ENCODE measurements at regions not wholly inside any gene's neighbourhood (a gene's known extent, or its start where the extent isn't known, plus 50 kb on each side); places are given as distances from the start of the nearest gene placed in this dataset.
"Not testable (repeated sequence)": the region's sequence is repeated elsewhere in the genome, so short reads cannot be mapped to it uniquely, and the experiment has no call there.

DNA sequence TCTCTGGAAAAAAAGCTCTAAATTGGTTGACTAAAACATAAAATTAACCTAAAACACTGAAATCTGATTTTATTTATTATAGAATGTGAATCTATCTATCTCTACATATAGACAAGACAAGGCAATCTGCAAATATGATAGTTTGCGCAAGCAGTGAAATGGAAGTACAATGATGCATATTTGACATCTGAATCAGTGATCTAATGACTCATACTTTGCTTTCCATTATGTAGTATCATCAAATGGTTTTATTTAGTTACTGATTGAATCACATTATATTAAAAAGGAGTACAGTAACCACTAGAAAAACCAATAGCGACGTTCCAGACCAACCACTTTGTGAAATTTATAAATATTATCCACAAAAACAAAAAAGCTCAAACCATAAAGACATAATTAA is 1969.3 kb downstream of the PCDH7 start:
- DNase-seq = no peak

DNA sequence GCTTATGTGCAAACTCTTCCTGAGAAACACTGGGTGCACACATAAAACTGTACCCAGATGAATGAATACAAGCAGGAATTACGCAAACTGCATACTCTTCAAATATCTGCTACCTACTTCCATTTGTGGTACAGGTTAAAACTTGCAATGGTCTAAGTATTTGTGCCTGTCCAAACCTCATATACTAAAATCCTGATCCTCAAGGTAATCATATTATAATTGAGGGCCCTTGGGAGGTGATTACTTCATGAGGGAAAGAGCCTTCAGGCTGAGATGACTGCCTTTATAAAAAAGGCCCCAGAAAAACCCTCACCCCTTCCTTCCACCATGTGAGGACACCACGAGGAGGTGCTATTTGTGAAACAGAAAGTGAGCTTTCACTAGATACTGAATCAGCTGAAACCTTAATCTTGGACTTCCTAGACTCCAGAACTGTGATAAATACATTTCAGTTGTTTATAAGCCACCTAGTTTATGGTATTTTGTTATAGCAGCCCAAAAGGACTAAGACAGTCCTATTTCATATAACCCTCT is 1977.2 kb downstream of the PCDH7 start:
- DNase-seq = no peak

DNA sequence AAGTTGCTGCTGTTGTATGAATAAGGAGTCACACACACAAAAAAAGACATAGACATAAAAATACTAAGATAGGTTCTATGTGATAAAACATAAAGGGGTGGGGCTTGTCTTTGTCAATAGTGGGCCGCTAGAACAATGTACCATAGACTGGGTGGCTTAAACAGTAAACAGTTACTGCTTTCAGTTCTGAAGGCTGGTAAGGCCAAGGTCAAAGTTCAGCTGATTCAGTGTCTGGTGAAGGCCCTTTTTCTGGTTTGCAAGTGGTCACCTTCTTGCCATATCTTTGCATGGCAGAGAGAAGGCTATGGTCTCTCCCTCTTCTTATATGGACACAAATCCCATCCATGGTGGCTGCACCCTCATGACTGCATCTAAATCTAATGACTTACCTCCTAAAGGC is 1980.7 kb downstream of the PCDH7 start:
- DNase-seq = no peak

DNA sequence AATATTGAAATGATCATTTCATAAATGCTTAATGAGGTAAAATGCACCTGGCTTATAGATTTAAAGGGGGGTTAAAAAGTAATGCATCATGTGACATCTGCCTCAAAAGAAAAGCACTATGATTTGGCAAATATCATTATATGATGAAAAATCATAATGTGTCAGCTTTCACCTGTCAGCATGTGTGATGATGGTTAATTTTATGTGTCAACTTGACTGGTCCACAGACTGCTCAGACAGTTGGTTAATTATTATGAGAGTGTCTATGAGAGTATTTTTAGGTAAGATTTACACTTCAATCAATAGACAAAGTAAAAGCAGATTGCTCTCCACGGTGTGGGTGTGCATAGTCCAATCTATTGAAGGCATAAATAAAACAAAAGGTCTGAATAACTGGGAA is 1986.7 kb downstream of the PCDH7 start:
- DNase-seq = peak; percentile 16

DNA sequence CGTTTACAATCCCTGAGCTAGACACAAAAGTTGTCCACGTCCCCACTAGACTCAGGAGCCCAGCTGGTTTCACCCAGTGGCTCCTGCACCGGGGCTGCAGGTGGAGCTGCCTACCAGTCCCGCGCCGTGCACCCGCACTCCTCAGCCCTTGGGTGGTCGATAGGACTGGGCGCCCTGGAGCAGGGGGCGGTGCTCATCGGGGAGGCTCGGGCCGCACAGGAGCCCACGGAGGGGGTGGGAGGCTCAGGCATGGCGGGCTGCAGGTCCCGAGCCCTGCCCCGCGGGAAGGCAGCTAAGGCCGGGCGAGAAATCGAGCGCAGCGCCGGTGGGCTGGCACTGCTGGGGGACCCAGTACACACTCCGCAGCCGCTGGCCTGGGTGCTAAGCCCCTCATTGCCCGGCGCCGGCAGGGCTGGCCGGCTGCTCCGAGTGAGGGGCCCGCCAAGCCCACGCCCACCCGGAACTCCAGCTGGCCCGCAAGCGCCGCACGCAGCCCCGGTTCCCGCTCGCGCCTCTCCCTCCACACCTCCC is 1996.0 kb downstream of the PCDH7 start:
- not testable (repeated sequence) for DNase-seq

DNA sequence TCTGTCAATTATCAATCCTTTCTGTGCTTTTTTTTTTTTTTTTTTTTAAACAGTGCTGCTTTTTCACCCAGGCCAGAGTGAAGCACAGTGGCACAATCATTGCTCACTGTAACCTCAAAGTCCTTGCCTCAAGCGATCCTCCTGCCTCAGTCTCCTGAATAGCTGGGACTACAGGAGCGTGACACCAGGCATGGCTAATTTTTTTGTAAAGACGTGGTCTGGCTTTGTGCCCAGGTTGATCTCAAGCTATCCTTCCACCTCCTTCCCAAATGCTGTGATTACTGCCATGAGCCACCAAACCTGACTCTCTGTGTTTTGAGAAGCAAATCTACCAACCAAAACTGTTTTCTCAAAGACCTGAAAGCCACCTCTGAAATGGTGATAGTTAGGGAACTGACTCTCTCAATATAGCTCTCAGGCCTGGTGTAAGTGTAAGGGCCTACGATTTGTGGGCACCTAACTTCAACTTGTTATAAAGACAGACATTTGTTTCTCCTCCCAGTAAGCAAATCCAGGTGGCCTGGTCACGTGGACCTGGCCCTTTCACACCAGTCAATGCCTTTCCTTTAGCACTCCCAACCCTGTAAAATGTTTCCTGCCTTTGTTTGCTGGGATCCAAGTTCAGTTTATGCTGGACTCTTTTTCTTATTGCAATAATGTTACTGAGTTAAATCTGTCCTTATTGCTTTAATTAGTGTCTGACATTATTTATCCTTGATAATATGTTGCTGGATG is 2015.9 kb downstream of the PCDH7 start:
- no peak for DNase-seq

DNA sequence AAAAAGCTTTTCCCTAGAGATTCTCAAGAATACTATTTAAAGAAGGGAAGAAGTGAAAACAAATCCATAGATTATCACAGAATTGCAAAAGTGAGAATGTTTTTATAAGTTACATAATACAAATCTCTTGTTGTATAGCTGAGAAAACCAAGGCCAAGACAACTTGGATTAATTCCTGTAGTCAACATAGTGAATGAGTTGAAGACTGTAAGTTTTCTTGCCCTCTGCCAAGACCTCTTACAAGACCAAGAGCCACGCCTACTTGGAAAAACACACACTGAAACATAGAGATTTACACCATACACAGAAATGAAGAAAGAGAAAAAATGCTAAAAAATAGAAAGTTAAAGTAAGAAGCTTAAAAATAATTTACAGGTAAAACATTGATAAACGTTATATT is 2024.0 kb downstream of the PCDH7 start:
- DNase-seq = no peak

DNA sequence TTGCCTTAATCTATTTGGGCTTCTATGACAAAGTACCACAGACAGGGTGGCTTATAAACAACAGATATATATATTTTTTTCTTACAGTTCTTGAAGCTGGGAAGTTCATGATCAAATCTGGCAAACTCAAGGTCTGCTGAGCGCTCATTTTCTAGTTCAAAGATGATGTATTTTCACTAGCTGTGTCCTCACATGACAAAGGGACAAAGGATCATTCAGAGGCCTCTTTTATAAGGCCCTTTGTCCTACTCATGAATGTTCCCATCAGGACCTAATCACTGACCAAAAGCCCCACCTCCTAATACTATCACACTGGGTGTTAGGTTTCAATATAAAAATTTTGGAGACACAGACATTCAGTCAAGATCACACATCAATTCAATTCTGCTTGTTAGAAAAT is 2025.2 kb downstream of the PCDH7 start:
- DNase-seq = no peak

DNA sequence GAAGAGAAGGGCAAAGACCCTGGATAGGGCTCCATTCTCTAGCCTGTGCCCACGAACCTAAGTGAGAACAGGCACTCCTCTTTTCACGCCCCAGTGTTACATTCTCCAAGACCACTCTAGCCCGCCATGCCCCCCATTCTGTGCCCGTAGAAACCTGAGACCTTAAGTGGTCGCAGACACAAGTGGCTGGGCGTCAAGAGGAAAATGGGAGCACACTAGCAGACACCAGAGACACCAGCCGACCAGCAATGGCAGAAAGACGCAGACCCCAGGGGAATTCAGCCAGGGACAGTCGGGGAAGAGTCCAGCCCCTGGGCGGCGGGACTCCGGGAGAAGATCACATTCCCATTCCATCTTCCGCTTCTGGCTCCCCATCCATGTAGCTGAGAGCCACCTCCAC is 2027.9 kb downstream of the PCDH7 start:
- DNase-seq = no peak

DNA sequence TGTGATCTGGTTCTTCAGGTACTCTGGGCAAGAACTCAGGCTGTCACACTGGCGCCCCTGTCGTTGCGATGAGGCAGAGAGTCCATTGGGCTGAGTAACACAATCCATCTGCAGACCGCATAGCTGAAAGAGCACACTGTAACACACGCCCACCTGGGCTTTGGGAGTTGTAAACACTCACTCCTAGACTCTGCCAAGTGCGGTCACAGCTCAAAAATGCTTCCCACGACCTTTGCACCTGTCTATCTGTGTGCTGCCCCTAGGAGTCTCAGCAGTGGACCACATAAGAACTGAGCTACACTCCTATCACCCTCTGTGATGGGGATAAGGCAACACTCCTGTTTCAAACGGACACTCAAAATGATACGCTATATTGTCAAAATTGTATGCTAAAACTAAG is 2028.3 kb downstream of the PCDH7 start:
- DNase-seq = no peak

DNA sequence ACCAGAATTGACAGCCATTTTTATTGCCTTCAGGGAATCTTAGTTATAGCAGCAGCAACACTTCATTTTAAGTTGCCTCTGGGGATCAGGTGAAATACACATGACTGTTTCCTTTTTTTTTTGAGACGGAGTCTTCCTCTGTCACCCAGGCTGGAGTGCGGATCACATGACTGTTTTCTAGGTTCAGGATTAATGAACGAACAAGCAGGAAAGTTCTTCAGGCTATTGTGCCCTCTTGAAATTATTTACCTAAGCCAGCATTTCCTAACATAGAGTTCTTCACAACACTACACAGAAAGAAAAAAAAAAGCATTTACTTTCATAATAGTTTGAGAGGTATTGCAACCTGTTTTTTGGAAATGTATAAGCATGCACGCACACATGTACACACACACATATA is 2032.8 kb downstream of the PCDH7 start:
- no peak for DNase-seq

DNA sequence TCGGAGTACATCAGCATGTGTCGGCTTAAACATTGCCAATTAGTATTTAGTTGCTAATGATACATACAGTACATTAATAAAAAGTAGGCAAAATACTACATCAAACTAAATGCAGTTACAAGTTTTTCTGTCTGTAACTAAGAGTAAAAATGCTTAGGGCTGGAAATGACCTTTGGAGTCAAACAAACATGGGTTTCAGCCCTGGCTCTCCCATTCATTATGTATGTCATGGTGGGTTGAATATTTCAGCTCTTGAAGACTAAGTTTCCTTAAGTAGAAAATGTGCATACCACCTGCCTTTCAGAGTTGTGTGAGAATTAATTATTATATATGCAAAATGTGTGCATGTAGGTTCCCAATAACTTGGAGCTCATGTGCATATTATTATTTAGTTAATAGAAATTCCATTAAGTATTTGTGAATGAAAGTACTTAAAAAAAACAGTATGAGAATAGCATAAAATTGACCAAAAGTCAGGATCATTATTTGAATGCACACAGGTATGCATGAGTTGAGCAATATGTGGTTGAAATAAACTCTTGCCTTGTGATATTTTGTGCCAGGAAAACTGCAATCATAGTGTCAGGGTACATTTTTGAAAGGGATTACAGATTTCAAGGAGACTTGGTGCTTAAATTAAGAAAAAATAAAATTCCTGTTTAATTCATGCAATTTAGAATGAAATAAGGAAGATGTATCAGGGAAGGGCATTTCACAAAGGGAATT is 2048.7 kb downstream of the PCDH7 start:
- no peak for DNase-seq

DNA sequence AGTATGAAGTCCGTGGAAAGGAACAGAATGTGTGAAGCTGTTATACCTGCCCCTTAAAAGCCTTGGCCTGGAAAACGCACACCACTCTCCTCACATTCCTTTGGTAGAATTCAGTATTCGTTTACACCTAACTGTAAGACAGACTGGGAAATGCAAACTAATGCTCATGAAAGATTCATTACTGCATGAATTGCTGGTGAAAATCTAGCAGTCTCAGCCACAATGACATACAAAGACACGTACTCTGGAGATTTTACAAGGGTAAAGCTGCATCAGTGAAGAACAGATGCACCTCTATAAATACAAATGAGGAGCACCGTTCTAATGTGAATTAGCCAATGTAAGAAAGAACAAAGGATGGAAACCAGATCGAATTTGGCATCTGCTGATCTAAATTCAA is 2051.3 kb downstream of the PCDH7 start:
- DNase-seq = no peak

DNA sequence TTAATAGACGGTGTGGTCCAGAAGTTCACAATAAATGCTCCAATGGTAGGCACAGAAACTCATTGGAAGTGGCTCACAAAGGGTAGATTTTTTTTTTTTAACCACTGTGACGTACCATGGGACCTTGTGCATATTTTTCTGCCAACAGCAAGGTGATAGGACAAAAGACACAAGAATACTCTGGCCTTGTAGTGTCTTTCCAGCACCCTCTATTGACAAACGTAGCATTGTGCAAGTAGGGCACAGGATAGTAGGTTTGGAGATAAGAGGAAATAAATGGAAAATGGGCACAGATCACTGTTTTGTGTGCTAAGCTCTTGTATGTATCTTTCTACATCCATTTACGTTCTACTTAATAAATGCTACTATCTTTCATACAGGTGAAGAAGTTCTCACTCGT is 2054.9 kb downstream of the PCDH7 start:
- no peak for DNase-seq

DNA sequence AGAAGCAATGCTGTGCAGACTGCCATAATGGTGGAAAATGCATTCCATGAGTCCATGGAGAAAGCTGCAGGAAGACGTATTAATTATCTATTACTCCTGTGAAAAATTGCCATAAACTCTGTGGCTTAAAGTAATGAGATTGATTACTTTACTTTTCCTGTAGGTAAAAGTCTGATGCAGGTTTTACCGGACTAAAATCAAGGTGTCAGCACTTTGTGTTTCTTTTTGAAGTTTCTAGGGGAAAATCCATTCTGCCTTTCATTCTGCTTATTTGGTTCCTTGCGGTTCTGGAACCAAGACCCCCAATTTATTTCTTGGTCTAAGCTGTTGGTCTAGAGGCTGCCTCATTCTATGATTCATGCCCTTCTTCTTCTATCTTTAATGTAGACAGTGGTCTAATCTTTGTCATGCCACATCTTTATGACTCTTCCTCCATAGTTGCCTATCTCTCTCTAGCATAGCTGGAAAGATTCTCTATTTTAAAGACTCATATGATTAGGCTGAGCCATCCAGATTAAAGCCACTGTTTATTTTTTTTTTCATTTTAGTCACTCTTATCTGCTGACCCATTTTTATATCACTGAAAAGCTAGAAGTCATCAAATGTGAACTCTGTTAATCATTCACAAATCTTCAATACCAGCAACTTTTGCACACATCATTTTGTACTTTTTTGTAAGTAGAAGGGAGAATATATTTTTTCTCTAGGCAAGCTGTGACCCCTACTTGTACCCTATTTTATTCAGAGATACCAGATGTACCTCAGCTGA is 2056.4 kb downstream of the PCDH7 start:
- DNase-seq = no peak

DNA sequence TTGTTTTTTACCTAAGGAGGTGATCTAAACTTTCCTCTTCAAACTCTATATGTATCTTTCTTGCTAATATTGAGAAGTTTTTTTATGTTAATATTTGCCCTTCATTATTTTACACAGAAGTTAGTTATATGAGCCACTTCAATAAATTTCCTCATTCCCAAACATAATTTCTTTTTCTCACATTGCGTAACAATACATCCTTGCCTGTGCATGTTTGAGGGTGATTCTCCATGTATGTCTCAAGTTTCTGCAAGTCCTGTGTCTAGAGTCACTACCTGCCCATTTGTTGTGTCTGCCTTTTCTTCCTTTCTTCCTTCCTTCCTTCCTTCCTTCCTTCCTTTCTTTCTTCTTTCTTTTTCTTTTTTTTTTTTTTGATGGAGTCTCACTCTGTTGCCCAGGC is 2057.9 kb downstream of the PCDH7 start:
- no peak for DNase-seq

DNA sequence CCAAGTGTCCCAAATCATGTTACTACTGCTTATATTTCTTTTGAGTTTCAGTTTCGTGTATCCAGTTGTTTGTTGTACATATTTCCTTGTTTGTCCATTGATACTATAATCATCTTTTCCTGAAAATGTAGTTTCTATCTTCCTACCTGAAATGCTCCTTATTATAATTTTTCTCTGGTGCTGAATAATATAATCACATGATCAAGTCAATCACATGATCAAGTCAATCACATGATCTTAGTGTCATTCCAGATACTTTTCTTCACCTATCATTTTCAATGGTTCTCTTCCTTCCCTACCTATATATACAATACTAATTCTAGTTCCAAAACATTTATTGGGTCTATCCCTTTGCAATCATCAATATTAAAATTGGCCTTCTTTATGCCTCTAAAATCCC is 2058.8 kb downstream of the PCDH7 start:
- no peak for DNase-seq

DNA sequence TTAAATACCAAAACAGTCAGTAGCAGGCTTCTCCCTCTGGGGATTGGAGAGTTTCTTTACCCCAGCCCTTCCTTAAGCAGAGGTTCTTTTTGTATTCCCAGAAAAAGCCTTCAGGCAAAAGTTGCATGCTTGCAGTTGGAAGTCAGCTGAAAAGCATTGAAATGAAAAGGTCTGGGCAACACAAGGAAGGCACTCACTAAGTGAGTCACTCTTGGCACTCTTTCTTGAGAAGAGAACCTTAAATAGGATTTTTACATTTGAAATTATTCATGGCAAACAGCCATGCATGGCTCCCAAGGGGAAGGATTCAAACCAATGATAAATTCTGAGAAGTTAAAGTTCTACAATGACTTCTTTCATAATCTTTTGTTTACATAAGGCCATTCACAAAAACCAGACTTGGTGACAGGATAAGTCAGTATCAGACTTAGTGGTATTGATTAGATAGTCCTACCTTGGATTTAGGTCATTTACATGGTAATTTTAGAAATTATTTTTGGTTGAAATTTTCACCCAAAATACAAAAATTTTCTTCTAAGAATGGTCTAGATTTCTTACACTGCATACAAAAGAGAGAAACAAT is 2068.9 kb downstream of the PCDH7 start:
- no peak for DNase-seq

DNA sequence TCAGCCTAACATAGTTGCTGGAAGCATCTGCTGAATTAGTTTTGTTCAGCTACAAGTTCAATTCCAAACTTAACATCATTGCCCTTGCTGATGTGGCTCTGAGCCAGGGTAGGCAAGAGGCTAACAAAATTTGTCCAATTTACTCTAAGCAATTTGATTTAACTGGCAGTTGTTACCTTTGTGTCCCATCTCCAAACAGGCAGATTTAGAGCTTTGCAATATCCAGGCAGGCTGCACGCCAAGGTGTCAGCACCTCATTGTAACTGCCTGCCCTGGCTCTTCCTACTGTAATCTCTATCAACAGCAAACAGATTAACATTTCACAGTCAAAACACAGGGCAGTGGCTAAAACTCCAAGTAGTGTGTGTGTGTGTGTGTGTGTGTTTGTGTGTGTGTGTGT is 2070.6 kb downstream of the PCDH7 start:
- DNase-seq = no peak

DNA sequence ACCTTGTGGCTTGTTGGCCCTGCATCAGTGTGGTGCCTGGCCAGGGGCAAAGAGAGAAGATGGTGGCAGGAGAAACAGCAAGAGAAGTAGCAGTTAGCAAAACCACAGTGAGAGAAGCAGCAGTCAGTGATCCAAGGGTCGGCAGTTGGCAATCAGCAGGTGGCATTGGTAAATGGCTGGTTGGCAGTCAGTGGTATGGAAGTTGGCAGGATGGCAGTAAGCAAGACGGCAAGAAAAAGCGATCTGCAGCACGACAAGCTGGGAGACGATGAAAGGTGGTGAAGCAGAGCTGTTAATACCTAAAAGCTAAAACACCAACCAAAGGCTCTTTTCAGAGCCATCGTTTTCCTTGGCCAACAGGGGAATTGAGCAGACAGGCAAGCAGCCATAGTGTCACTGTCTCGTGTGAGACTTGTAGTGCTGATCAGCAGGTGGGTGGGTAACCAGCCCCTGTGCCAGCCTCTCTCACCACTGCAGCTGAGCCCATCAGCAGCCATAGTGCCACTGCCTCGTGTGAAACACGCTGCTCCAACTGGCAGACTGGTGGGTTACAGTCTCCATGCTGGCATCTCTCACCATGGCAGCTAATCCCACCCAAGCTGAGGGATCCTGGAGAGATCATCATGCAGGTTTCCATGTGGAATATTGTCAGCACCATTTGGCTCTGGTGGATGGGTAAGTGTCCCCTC is 2078.4 kb downstream of the PCDH7 start:
- no peak for DNase-seq

DNA sequence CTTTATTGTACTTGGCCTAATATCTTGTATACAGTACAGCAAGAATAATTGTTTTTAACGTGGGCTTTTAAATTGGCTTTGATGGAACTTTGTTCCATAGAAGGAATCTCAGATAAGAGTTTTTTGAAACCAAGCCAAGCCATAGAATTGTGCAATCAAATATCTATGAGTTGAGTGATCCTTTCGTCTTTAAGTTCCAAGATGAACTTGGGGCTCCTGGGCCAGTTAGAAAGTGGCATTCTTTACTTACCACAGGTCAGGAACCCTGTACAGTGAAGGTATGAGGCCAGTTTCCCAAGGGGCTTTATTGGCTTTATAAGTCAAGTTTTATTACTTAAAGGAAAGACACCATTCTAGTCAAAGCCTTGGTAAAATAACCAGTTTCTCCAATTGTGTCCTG is 2104.2 kb downstream of the PCDH7 start:
- DNase-seq = no peak

DNA sequence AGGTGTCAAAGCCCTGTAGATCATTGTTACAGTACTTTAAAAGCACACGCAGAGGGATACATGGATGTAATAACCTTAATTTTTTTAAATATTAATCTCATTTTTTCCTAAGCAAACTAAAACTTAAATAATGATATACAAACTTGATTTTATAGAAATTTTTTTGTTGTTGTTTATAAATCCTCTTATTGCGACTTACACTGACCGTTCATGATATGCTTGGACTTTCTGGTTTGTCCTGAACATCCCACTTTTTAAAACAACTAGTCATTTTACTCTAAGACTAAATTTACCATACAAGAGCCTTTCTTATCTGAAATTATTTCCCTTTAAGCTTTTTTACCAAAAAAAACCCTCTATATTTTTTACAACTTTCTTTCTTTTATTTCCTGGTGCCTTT is 2106.0 kb downstream of the PCDH7 start:
- no peak for DNase-seq

DNA sequence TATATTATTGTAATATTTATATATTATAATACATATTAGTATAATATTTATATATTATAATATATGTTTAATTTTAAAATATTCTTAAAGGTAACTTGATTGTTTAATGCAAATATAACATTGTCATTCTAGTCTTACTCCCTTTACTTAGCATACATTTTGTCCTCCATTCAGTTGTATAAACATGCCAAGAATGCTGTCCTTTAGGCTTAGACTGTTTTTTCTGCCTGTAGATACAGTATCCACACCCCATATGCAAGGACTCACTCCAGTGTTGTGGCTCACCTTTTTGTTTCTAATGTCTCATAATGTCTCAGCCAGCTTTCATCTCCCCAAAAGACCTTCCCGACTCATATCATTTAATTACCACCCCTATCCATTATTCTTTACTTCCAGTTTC is 2110.0 kb downstream of the PCDH7 start:
- no peak for DNase-seq
